Progenitor cell of endocrine pancreas (in vitro differentiated cells): ENCODE measurements at regions not wholly inside any gene's neighbourhood (a gene's known extent, or its start where the extent isn't known, plus 50 kb on each side); places are given as distances from the start of the nearest gene placed in this dataset.

ENCODE experiments used
- DNase-seq: peaks from one replicate; pipeline ENCODE4 v3.0.0; 2021; ENCODE audit warnings: low spot score; ENCODE audit not compliant: unreplicated experiment
- H3K27ac Mint-ChIP-seq: 2 replicates; pipeline ENCODE4 v1.8.0; 2021; ENCODE audit warnings: mild to moderate bottlenecking, moderate library complexity, mixed read lengths
- H3K27me3 Mint-ChIP-seq: 2 replicates; pipeline ENCODE4 v1.8.0; 2021; ENCODE audit warnings: mixed read lengths
- H3K36me3 Mint-ChIP-seq: 2 replicates; pipeline ENCODE4 v1.8.0; 2022; ENCODE audit warnings: mixed read lengths; ENCODE audit not compliant: insufficient read depth
- H3K4me1 Mint-ChIP-seq: 2 replicates; pipeline ENCODE4 v1.8.0; 2021; ENCODE audit warnings: low read depth, mixed read lengths
- H3K4me3 Mint-ChIP-seq: 2 replicates; pipeline ENCODE4 v1.8.0; 2021; ENCODE audit warnings: low read depth, mild to moderate bottlenecking, moderate library complexity, mixed read lengths
- H3K9me3 Mint-ChIP-seq: 2 replicates; pipeline ENCODE4 v1.8.0; 2021; ENCODE audit warnings: low read depth, mixed read lengths
- CTCF ChIP-seq: fragments of 200-600 bp; sonication (generic); IDR thresholded peaks from one replicate; pipeline ENCODE4 v1.5.0; 2021; ENCODE audit warnings: antibody characterized with exemption, mild to moderate bottlenecking; ENCODE audit not compliant: unreplicated experiment

- DNase-seq, result no peak
- H3K27me3 Mint-ChIP-seq, result no peaks in the 10 kb centered on the region
- peaks cover 10% of the 10 kb centered on the region for H3K9me3 Mint-ChIP-seq
- no peaks in the 10 kb centered on the region for H3K36me3 Mint-ChIP-seq
- no peak overlapping the region for H3K27ac Mint-ChIP-seq
- no peak overlapping the region for H3K4me3 Mint-ChIP-seq
- H3K4me1 Mint-ChIP-seq, result no peaks in the 10 kb centered on the region
- no peak for TF ChIP-seq CTCF
Measured at GRCh38 chrX:97740044-97740443, 856.3 kb downstream of the RPA4 start.

- Mint-ChIP-seq H3K4me3 (no peak overlapping the region), H3K27ac (no peak overlapping the region), H3K9me3 (peaks cover 8% of the 10 kb centered on the region), H3K36me3 (no peaks in the 10 kb centered on the region), H3K4me1 (no peaks in the 10 kb centered on the region), H3K27me3 (no peaks in the 10 kb centered on the region)
- no peak for DNase-seq
- no peak for TF ChIP-seq CTCF
Measured at GRCh38 chrX:97740886-97741285, 857.2 kb downstream of the RPA4 start.

GRCh38 chrX:97743014-97743413 is 859.3 kb downstream of the RPA4 start:
- no peaks in the 10 kb centered on the region for H3K27me3 Mint-ChIP-seq
- no peak for DNase-seq
- no peak for TF ChIP-seq CTCF
- no peak overlapping the region for H3K4me3 Mint-ChIP-seq
- no peaks in the 10 kb centered on the region for H3K4me1 Mint-ChIP-seq
- H3K36me3 Mint-ChIP-seq, result no peaks in the 10 kb centered on the region
- H3K27ac Mint-ChIP-seq, result no peak overlapping the region
- peaks cover 6% of the 10 kb centered on the region for H3K9me3 Mint-ChIP-seq

GRCh38 chrX:97747346-97747745 is 863.6 kb downstream of the RPA4 start:
- no peak for TF ChIP-seq CTCF
- Mint-ChIP-seq H3K27me3 (no peaks in the 10 kb centered on the region), H3K27ac (no peak overlapping the region), H3K4me1 (no peaks in the 10 kb centered on the region), H3K9me3 (peaks cover 5% of the 10 kb centered on the region), H3K36me3 (no peaks in the 10 kb centered on the region), H3K4me3 (no peak overlapping the region)
- no peak for DNase-seq

- Mint-ChIP-seq H3K9me3 (no peaks in the 10 kb centered on the region), H3K27ac (no peak overlapping the region), H3K4me1 (no peaks in the 10 kb centered on the region), H3K36me3 (no peaks in the 10 kb centered on the region), H3K27me3 (no peaks in the 10 kb centered on the region), H3K4me3 (no peak overlapping the region)
- DNase-seq, result no peak
- TF ChIP-seq CTCF, result no peak
Measured at GRCh38 chrX:97751016-97751415, 867.3 kb downstream of the RPA4 start.
